ENCODE measurements at regions not wholly inside any gene's neighbourhood (a gene's known extent, or its start where the extent isn't known, plus 50 kb on each side); places are given as distances from the start of the nearest gene placed in this dataset.
A peak's percentile ranks its signal among the peaks of the same experiment; 100 is the strongest.

DNA sequence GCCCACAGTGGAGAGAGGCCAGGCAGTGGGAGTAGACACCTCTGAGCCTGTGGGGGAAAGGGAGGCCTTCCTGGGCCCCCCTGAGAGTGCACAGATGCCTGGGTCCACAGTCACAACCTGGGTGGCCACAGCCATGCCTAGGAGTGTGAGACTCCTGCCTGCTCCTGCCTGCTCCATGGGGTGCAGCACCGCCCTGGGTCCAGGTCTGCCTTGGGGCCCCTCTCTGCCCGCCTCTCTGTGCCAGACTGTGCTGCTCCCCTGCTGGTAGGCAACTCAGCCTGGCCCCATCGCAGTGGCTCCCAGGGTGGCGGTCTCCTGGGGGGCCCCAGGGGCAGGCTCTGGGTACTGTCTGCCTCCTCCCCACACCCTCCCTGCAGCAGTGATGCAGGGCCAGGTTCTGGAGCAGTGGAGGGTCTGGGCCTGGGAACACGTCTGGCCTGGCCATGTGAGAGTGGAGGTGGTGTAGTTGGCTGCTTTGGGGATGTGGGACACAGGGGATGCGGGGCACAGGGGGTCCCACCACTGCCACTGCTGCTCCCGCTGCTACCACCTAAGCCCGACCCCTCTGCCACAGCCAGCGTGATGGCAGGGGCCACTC lies 60.1 kb upstream of the DLX2 start:
- Histone ChIP-seq H3K36me3 (ENCODE audit: insufficient read depth in 1 of 2, low read depth in 1 of 2) (no peaks in the 10 kb centered on the region), H3K4me3 (no peak overlapping the region), H3K4me1 (no peaks in the 10 kb centered on the region), H3K27ac (no peak overlapping the region), H3K9me3 (no peaks in the 10 kb centered on the region), H3K27me3 (ENCODE audit: insufficient read depth in 3 of 3, low read length in 2 of 3) (no peaks in the 10 kb centered on the region)
- ATAC-seq (no peak), DNase-seq (no peak)
- 92 to 95% (median 94%) methylated on average over 8 to 9 of the region's 9 CpGs for WGBS, 3 donors
- TF ChIP-seq, protein P1, sequence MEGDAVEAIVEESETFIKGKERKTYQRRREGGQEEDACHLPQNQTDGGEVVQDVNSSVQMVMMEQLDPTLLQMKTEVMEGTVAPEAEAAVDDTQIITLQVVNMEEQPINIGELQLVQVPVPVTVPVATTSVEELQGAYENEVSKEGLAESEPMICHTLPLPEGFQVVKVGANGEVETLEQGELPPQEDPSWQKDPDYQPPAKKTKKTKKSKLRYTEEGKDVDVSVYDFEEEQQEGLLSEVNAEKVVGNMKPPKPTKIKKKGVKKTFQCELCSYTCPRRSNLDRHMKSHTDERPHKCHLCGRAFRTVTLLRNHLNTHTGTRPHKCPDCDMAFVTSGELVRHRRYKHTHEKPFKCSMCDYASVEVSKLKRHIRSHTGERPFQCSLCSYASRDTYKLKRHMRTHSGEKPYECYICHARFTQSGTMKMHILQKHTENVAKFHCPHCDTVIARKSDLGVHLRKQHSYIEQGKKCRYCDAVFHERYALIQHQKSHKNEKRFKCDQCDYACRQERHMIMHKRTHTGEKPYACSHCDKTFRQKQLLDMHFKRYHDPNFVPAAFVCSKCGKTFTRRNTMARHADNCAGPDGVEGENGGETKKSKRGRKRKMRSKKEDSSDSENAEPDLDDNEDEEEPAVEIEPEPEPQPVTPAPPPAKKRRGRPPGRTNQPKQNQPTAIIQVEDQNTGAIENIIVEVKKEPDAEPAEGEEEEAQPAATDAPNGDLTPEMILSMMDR (IDR thresholded peaks at IDR 0.05) = no peak
- intact Hi-C loops (cut with DNase I) = no loop called here

DNA sequence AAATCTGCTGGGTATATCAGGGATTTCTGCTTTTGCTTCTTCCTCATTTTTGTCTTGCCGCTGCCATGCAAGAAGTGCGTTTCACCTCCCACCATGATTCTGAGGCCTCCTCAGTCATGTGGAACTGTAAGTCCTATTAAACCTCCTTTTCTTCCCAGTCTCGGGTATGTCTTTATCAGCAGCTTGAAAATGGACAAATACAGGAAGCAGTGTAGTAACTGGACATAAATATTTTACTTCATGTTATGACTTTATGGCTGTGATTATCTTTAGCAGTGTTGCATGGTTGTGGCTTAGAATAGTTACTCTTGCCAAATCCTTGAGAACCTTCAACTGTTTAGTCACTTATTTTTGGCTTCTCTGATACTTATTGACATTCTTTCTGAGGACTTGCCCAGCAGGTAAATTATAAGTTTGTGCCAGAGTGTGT lies 66.2 kb upstream of the DLX2 start:
- intact Hi-C loops (cut with DNase I) = no loop called here
- H3K4me3 ChIP-seq = no peak overlapping the region
- 82 to 90% (median 87%) methylated on average over 3 of the region's 3 CpGs for WGBS, 3 donors
- no peak overlapping the region for H3K27ac ChIP-seq
- H3K27me3 ChIP-seq (ENCODE audit: insufficient read depth in 3 of 3, low read length in 2 of 3) = peaks cover 0 to 4% (median 0%) of the 10 kb centered on the region in 3 donors
- H3K36me3 ChIP-seq (ENCODE audit: insufficient read depth in 1 of 2, low read depth in 1 of 2) = no peaks in the 10 kb centered on the region
- no peaks in the 10 kb centered on the region for H3K4me1 ChIP-seq
- no peak for DNase-seq
- no peaks in the 10 kb centered on the region for H3K9me3 ChIP-seq
- no peak for ATAC-seq
- TF ChIP-seq, protein P1 (IDR thresholded peaks at IDR 0.05) = no peak

DNA sequence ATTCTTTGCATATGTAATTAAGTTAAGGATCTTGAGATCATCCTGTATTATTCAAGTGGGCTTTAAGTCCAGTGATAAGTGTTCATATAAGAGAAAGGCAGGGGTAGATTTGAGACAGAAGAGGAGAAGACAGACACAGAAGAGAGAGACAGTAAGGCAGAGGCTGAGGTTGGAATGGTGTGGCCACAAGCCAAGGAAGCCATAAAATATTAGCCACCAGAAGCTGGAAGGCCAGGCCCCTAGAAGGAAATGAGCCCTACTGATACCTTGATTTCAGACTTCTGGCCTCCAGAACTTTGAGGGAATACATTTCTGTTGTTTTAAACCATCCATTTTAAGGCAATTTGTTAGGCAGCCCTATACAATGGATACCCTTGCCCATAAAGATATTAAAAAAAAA lies 66.9 kb upstream of the DLX2 start:
- no peak for DNase-seq
- Histone ChIP-seq H3K36me3 (ENCODE audit: insufficient read depth in 1 of 2, low read depth in 1 of 2) (no peaks in the 10 kb centered on the region), H3K4me1 (no peaks in the 10 kb centered on the region), H3K4me3 (no peak overlapping the region), H3K27me3 (ENCODE audit: insufficient read depth in 3 of 3, low read length in 2 of 3) (peaks cover 0 to 4% (median 0%) of the 10 kb centered on the region in 3 donors), H3K9me3 (no peaks in the 10 kb centered on the region), H3K27ac (no peak overlapping the region)
- intact Hi-C loops (cut with DNase I) = loop anchor here in 1 of 2 donors (2.0 kb wide), 1 partner anchor 293 kb away; no protein-coding TSS in a partner anchor
- TF ChIP-seq, protein P1 (IDR thresholded peaks at IDR 0.05) = no peak
- no peak for ATAC-seq

DNA sequence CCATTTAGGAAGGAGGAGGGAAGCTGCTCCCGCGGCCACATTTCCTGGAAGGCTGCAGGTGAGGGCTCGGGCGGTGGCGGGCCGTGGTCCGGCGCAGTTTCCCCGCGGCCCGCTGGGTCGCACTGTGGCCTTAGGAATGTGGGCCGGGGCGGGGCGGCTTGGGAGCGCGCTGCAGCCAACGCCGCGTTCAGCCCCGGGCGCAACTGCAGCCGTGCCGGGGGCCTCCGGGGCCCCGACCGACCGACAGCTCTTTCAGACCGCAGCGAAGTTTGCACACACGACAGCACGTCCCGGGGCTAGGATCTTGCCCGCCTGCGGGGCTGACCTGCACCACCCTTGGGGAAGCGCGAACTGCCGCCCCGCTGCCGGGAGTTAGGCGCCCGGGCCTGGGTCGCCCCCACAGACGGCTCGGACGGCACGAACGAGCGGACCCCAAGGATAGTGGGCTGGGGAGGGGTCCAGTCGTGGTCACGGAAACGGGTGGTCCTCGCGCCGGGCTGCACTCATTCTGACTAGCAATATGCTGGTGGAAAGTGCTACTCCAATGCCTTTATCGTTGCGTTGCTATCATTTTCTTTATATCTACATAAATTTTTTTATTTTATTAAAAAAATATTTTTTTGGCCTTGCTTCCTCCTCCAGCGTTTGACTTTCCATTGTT lies 69.9 kb upstream of the DLX2 start:
- no peak overlapping the region for H3K27ac ChIP-seq
- TF ChIP-seq, protein P1 (IDR thresholded peaks at IDR 0.05) = peak; percentile 80
- intact Hi-C loops (cut with DNase I) = loop anchor here in 1 of 2 donors (1.0 kb wide), 2 partner anchors 290 to 294 kb away; no protein-coding TSS in a partner anchor

More for the DNA sequence above, 69.9 kb upstream of the DLX2 start:
- peak; percentile 63 to 78 for DNase-seq
- H3K4me1 ChIP-seq = no peaks in the 10 kb centered on the region
- H3K36me3 ChIP-seq (ENCODE audit: insufficient read depth in 1 of 2, low read depth in 1 of 2) = no peaks in the 10 kb centered on the region
- H3K27me3 ChIP-seq (ENCODE audit: insufficient read depth in 3 of 3, low read length in 2 of 3) = peaks cover 0 to 4% (median 0%) of the 10 kb centered on the region in 3 donors
- WGBS, 3 donors = 1 to 2% (median 2%) methylated on average over 50 to 58 of the region's 58 CpGs
- no peaks in the 10 kb centered on the region for H3K9me3 ChIP-seq
- peak overlapping the region; percentile 75 for H3K4me3 ChIP-seq
- ATAC-seq = peak; percentile 99 to 100 (median 99)
